NOMO-1 treated with dmso at 0.1 percent for 144 hours (cell line): ENCODE measurements at regions not wholly inside any gene's neighbourhood (a gene's known extent, or its start where the extent isn't known, plus 50 kb on each side); places are given as distances from the start of the nearest gene placed in this dataset.

ENCODE experiments used
- DNase-seq: peaks from one replicate; lab custom pipeline; 2025; ENCODE audit not compliant: unreplicated experiment; lab: John Stamatoyannopoulos, UW

DNA sequence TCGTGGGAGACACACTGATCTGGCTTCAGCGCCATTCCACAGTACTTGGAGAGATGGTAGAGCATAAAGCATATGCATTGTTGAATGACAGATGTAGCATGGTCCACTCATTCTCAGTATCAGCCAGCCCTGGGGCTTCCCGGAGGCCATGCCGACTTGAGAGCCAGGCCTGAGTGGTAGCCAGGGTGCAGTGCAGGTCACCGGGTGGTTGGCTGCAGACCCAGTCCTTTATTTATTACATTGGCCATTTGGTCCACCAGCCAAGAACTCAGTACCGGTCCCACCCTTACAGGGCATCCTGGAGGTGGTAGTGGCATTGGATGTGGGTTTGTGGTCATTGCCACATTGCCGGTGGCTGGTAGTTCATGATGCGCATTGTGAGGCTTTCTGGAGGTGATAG is 121.6 kb upstream of the RTL1 start:
- DNase-seq = no peak

DNA sequence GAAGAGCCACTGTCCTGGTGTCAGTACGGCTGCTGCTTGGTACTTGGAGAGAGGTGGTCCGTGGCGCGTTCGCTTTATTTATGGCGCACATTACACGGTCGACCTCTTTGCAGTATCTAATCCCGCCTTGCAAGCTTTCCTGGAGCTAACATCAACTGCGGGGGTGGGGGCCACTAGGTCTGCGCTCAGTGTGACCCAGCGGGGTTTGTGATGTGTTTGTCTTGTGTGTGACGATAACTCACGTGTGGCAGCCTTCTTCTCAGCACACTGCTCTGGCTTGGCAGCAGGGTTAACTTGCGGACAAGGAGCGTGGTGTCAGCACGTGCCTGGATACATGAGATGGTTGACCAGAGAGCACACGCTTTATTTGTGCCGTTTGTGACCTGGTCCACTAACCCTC is 122.2 kb upstream of the RTL1 start:
- DNase-seq = no peak

DNA sequence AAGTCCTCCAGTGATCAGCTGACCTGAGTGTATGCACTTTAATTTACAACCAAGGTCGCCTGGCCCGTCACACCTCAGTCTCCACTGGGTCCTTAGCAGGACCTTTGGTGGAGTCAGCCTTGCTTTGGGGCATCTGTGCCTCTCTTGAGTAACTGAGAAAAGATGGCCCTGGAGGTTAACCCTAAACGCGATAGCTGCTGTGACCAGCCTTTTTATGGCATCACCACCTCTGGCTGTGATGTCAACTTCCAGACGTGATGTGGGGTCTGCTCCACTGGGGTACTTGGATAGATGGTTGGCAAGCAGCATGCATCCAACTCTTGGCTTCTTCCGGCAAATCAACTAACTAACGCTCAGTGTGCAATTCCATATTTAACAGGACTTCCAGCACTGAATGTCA is 122.8 kb upstream of the RTL1 start:
- DNase-seq = no peak

DNA sequence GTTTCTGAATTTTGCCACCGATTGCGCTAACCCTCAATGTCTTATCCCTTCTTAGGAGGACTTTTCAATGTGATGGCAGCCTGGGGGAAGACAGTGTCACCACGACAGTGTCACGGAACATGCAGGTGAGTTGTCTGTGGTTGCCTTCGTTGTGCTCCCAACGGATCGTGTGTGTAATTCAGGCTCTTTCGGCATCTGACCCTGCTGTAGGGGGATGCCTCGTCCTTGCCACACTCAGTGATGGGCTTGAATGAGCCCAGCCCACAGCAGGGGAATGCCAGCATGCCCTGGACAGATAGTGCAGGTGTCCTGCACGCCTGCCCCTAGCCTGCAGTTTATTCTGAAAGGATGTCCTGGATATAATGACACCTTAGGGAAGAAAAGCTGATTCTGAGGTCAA is 123.8 kb upstream of the RTL1 start:
- DNase-seq = no peak

DNA sequence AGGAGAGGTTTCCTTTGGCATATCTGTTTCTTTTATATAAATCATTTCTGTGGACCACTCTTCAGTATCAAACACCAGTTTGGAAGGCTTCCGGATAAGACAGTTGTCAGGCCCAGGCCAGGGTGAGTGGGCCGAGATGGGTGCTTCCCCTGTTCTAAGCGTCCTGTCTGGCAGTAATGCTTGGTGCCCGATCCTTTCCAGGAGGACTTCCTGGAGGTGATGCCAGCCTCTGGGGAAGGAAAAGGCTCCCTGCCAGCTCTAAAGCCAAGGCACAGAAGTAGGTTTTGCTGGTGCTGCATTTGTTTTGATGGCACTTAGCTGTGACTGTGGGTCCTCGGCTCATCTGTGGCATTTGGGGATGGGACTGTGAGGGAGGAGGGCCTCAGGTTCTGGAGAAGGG is 124.4 kb upstream of the RTL1 start:
- DNase-seq = no peak

DNA sequence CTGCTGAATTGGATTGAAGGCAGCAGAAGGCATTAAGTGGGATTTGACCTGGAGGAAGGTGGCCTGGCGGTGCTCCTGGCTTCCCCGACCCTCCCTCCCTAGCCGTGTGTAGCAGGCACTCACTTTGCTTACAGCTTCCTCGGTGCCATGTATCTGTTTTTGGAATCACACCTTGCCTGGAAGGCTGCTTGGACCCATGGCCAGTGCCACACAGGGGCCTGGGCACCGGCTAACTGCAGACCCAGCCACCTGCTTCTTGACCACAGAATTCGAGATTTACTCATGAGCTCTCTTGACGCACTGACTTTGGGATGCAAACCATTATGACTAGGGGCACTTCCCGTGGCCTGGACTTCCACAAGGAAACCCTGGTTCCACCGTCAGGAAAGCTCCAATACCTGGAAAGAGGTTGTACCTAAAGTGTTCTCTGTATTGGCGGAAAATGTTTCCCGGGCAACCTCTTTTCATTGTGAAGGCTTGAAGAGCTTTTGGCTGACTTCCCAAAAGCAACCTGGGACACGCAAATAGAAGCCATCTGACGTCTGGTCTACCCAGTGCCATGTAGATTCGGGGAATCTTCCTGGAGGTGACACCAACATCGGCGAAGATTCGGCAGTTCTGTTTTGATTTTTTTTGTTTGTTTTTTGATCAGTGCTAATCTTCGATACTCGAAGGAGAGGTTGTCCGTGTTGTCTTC is 125.6 kb upstream of the RTL1 start:
- no peak for DNase-seq

DNA sequence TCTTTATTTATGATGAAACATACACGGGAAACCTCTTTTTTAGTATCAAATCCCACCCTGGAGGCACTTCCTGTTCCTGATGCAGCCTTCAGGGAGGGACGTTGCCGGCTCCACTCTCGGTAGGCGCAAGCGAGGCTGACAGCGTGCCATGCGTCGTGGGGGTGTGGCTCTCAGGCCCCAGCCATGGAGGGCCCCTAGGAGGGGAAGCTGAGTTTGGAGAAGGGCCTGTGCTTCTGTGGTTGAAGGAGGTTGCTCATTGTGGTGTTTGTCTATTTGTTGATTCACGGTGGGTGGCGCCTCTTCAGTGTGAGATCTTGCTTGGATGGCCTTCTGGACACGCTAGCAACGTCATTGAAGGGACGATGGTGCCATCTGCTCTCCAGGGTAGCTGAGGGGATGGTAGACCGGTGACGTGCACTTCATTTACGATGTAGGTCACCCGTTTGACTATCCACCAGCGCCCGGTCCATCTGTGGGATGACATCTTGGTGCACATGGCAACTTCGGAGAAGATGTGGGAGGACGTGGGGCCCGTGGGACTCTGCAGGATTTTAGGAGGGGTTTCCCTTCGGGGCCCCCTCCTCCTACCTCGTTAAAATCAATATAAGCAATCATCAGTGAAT is 126.3 kb upstream of the RTL1 start:
- DNase-seq = no peak

DNA sequence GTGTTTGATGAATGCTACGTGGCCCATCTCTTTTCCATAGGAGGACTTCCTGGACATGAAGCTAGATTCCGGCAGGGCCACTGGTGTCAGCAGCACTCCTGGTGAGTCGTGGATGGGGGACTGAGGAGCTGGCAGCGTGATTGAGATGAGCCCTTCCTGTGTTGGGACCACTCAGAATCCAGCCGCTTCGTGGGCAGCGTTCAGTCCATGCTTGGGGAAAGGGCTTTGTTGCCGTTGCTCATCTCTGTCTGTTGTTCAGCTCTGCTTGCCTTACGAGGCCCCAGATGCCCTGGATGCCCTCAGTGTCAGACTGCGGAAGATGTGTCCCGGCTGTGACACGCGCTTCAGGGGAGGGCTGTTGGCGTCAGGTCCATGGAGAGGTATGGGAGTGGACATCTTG is 127.1 kb upstream of the RTL1 start:
- DNase-seq = no peak

DNA sequence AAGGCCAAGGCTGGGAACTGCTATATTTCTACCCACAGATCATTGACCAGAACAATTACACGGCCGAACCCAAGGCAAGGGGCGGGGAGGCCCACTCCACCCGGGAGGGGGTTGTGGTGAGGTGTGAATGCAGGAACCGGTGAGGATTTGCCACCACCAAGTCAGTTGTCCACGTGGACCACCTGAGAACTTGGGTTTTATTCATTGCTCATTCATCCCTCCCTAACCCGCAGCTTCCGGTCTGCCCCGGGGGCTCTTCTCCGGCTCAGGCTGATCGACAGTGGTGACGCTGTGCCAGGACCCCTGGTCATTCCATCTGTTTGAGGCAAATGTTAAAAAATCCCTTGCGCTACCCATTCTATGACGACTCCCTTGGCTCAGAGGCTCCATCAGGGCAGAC is 127.7 kb upstream of the RTL1 start:
- no peak for DNase-seq

DNA sequence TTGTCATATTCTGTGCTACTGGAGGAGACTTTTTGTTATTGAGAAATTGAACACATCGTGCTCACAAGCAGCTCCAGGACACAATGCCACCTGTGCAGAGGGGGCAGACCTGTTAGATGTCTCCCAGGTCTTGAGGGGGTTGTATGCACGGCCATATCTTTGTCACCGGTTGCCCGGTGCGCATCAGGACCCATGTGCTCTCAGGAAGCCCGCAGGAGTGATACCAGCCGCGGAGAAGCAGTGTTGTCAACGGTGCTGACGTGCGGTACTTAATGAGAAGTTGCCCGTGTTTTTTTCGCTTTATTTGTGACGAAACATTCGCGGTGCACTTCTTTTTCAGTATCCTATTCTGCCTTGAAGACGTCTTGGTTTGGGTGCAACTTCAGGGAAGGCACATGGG is 128.2 kb upstream of the RTL1 start:
- no peak for DNase-seq

DNA sequence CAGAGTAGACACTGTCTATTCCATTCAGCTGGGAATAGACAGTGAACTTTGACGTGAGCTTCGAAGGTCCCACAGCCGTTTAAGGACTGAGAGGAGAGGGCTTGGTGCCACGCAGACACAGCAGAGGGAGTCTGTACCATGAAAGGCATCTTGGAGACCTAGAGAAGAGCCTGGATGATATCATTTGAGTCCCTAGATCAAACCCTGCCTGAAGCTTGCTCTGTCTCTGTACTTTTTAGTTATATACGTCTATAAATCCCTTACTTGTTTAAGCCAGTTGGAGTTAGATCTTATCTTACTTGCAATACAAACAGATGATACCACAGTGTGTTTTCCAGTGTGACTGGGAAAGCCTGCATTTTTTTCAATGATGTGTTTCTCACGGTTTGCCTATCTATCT is 128.9 kb upstream of the RTL1 start:
- DNase-seq = no peak

DNA sequence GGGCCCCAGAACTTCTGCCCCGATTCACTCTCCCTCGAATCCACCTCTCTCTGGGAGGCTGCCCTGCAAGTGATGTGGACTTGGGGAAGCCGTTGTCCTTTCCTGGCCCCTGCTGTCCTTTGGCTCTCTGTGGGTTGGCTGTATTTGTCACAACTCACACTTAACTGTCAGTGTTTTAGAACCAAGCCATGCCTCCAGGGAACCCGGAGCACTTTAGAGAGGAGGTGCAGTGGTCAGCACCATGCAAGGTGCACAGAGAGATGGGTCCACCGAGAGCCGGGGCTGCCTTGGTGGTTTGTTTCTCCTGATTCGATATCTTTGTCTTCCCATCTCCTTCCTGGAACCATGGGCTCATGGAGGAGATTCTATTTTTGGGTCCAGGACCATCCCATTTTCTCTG is 129.5 kb upstream of the RTL1 start:
- DNase-seq = no peak

DNA sequence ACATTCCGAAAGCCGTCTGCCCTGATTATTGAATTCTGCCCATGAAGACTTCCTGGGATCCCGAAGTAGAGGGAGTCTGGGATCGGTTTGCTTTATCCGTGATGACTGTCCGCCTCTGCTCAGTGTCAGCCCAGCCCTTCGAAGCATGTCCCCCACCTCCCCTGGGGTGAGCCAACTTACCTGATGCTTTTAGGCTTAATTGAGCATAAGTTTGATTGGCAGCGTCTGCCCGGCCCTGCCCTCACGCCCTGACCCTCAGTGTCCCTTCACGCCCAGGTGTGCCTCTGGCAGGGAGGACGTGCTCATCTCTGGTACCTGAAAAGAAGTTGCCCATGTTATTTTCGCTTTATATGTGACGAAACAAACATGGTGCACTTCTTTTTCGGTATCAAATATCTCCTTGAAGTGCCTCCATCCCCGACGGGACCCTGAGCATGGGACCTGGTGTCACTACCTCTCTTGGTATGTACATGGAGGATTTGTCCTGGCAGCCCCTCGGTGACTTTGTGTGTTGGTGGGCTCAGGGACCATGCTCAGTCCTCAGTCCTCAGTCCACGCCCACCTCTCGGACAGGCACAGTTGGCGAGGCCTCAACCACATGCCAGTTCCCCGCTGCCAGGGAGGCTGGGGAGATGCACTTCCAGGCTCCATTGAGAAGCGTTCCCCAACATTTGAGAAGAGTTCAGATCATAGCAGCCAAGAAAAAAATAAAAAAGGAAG is 130.1 kb upstream of the RTL1 start:
- no peak for DNase-seq

DNA sequence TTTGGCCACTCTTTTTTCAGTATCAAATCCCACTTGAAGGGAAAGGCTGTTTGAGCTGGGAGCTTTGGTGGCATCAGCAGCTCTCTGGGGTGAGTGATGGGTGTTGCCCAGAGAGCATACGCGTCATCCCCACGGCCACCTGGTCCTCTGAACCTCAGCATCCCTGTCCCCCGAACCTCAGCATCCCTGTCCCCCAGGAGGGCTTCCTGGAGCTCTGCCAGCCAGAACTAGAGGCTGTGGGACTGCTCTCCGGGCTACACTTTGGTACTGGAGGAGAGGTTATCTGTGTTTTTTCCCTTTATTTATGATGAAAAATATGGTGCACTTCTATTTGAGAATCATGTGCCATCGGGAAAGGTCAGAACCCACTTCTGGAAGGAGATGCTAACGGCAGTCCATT is 131.5 kb upstream of the RTL1 start:
- DNase-seq = no peak

DNA sequence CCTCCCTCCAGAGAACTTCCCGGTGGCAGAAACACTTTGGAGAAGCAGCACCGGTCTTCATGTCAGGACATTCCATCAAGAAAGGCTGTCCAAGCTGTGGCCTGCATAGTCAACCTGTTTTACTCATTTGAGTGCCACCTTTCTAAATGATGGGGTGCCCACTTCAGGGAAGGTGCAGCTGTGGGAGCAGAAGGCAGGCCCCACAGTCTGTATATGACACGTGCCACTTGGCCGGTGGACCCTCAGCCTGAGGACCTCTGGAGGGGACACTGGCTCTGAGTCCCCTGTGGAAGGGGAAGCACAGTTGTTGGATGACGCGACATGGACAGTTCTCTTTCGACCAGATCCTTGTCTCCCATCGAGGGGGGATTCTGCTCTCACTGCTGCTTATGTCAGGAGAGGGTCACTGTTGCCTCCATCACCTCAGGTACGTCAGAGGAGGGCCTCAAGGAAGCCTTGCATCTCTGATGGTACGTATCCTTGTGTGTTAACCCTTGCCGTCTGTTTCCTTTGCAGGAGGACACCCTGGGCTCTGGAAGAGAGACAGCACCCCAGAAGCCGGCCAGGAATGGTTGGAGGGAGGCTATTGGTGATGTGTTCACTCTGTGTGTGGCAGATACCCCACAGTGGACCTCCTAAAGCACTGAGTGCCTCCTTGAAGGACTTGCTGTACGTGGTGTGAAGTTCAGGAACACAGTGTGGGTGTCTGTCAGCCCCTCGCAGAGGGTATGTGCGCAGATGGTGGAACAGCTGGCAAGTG is 132.1 kb upstream of the RTL1 start:
- no peak for DNase-seq

DNA sequence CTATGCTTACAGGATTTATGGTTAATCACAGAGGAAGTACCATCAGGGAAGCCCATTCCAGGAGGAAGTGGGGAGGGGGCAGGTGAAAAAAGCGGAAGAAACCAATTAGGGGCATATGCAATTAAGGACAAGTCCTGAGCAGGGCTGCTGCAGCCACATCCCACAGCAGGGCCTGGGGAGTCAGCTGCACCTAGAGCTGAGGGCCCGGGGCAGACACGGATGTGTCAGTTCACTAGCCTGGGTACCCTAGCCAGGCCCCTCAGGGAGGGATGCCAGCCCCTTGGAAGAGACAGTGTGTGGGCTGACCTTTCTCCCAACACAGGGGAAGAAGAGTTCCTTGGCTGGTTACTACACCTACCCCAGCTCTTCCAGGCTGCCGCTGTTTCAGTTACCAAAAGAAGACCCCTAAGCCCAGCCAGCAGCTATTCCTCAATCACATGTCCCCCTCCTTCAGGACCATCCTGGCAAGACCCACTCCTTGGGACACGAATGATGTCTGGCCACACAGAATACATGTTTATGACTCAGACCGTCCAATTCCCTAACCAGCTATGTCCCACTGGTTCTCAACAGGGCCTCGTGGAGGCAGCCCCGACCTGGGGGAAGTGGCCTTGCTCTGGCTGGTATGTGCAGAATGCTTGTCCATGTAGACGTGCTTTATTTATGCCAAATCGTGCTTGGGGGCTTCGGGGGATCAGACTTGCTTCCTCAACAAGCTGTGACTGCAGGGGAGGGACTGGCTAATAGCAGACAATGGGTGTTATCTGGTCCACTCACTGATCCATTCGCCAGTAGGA is 133.7 kb upstream of the RTL1 start:
- no peak for DNase-seq

DNA sequence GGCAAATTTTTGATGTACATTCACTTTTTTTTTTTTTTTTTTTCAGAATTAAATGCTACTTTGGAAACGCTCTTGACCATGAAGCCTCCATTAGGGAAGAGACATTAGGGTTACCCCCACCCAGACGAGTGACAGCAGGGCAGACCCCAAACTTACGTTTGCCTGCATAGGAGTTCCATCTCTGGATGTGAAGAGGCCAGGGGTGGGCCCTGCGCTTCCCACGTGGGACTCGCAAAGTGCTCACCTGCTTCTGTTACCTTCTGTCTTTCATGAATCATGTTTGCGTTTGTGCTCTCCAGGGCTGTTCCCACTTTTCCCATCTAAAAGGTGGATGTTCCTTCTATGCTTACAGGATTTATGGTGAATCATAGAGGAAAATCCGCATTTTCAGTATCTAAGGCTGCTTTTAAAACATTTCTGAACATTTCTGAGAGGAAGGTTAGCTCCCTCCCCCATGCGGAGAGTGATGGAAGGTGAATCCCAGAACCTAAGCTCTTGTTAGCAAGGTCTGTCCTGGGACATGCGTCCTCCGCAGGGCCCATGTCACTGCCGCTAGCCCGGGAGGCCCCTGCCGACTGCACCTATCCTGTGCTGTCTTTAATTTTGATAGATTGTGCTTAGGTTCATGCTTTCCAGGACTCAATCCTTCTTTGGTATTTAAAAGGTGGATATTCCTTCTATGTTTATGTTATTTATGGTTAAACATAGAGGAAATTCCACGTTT is 135.7 kb upstream of the RTL1 start:
- no peak for DNase-seq

DNA sequence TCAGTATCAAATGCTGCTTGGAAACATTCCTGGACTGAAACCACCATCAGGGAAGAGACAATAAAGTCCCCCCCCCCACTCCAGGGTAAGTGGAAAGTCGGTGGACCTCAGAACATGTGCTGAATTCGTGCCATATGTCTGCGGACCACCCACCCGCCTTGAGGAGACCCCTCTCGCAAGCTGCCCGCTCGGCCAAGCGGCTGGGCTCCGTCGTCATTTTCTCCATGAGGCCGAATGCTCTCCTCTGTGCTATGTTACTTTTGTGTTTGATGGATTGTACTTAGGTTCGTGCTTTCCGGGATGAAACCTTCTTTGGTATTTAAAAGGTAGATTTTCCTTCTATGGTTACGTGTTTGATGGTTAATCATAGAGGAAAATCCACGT is 136.2 kb upstream of the RTL1 start:
- DNase-seq = no peak

DNA sequence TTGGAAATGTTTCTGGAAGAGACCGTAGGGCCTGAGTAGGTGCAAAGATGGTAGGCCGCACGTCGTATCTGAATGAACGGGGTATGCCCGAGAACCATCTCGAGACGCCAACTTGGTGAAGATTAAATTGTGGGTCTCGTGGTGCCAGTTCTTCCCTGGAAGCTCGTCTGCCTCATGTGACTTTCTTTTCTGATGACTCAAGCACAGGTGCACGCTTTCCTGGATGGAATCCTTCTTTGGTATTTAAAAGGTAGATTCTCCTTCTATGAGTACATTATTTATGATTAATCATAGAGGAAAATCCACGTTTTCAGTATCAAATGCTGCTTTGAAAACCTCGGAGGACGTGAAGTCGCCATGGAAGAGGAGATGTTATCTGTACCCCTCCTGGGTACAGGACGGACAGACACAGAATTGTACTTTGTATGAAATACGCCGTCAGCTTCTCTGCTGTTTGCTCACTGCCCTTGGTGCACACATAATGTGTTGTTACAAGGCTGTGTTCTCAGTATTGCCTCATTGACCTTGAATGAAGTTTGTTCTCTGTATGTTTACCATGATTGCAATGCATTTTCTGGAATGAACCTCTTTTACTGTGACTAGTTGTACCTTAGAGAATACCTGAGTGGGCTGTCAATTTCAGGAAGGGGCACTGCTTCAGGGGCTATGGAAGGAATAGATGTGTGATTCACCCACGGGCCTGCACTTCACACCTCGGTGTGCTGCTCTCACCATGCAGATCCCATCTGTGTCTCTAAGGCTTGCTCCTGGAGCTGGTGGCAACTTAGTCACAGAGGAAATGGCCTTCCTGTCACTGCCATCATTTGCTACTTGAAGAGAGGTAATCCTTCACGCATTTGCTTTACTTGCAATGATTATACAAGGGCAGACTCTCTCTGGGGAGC is 137.3 kb upstream of the RTL1 start:
- DNase-seq = no peak
